GM21423 (cell line): ENCODE measurements at regions not wholly inside any gene's neighbourhood (a gene's known extent, or its start where the extent isn't known, plus 50 kb on each side); places are given as distances from the start of the nearest gene placed in this dataset.

Source experiments
- ATAC-seq: cut with Tn5 transposase; IDR thresholded peaks from one replicate; pipeline ENCODE4 v1.9.1; 2021; ENCODE audit warnings: mild to moderate bottlenecking, moderate library complexity; ENCODE audit not compliant: unreplicated experiment

DNA sequence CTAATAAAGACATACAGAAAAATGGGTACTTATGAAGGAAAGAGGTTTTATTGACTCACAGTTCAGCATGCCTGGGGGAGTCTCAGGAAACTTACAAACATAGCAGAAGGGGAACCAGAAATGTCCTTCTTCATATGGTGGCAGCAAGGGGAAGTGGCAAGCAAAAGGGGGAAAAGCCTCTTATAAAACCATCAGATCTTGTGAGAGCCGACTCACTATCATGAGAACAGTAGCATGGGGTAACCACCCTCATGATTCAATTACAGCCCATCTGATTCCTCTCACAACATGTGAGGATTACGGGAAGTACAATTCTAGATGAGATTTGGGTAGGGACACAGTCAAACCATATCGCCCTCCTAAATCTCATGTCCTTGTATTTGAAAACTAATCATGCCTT is 1305.4 kb upstream of the SORCS1 start:
- no peak for ATAC-seq

DNA sequence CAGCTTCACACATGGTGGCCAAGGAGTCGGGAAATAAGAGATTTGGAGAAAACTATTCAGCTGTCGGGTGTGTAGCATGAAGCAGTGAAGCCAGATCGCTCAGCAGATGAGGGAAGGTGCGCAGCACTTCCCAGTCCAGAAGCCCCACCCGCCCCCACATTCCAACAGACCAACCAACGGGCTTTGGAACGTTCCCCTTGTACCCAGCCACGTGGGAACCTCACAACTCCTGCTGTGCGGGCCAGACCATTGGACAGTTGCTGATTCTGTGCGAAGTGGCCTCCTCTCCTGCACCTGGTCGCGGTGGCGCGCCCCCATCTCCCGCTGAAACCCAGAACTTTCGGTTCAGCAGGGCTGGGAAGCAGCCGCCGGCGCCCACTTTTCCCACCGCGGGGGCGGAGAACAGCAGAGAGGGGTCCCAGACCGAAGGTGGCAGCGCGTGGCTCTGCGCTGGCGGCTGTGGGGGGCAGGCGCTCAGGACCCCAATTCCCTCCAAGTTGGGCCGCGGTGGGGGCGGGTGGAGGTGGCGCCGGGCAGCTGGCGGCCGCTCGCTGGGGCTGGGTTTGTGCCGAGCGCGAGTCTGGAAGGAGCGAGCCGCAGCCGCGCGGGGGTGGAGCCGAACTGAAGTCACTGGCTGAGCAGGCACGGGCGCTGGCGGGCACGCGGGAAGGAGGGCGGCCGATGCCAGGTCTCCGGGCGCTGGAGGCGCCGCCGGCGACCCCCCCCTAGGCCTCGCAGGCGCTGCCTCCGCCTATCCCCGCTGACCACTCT is 1301.5 kb upstream of the SORCS1 start:
- no peak for ATAC-seq

DNA sequence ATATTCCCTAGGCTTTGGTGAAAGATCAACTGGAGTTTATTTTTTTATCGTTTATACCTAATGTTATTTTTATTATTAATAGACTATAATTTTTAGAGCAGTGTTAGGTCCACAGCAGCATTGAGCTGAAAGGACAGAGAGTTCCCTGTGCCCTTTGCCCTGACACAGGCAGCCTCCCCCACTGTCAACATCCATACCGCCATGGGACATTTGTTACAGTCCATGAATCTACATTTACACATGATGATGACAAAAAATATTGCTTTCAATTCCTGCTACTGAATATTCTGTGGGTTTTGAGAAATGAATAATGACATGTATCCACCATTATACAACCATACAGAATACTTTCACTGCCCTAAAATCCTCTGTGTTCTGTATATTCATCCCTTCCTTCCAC is 1297.5 kb upstream of the SORCS1 start:
- no peak for ATAC-seq

DNA sequence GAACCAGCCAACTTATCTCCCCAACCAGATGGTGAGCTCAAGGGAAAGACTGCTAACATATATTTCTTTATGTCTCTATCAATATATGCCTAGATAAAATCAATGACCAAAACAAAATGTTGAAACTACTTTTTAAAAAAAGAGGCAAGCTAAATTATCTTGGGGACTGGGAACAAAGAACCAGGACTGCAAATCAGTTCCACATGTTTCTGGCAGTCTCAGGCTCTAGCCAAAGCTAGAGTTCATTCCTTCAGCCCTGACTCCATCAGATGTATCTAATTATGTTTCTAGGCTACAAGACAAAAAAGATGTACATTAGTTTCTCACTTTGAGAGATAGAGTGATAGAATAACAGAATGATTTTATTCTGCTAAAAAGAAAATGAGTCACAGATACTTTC is 1290.3 kb upstream of the SORCS1 start:
- ATAC-seq = no peak

DNA sequence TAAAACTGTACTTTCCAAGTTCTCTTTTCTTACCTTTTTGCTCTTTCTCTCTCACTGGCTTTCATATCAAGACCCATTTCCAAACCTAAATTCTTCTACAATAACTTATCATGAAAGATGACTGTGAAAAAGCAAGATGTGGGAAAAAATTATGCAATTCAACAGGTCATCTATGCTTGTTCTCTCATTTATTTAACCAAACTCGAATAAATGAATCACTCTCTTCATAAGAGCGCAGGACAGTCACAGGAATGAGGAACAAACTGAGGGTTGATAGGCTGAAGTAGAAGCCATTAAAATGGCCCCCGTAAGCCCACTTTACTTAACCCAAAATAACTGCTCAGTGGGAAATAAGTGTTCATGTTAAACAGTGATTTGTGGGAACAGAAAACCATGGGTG is 1289.7 kb upstream of the SORCS1 start:
- ATAC-seq = no peak

DNA sequence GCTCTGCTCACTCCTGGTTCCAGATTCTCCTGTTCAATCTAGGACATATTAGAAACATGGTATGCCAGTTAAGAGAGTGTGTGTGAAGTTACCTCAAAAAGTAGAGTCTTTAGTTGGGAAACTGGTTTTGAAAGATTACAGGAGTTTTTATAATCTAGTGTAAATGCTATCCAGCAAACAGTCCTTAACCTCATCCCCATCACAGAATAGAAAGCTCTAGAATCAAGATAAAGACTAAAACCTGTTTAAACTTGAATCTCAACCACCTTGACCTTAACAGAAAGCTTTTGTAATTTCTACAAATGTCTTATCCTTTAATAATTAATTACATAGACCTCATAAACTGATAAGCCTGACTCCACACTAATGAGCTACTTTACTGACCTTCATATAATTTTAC is 1288.7 kb upstream of the SORCS1 start:
- no peak for ATAC-seq

DNA sequence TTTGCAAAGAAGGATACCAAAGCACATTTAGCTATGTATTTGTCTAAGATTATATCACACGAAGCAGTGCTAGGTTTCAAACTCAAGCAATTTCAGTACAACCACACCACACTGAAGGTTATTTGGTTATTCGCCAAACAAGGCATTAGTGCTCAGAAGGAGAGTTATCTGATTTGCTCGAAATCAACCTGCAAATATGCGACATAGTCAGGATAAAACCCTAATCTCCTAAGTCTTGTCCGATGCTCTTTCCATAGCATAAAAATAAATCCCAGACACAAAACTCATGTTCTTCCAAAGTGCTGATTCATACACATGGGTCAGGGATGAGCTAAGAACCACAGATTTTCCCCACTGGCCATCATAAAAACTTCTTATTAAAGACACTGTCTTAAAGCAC is 1288.0 kb upstream of the SORCS1 start:
- no peak for ATAC-seq

DNA sequence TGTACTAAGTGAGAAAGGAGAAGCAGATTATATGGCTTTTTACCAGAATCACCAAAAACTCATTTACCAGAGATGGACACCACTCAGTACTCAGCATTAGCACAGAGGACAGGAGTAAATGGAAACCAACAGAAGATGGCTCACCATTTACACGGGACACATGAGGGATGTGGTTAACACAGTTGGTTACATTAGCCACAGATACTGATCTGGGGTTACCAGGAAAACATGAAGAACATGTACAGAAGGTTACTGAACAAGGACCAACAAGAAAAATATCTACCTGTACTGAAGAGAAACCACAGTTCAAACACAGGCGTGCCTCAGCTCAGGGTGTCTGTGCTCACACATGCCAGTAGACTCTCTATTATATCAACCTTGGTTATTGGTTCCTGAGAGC is 1285.8 kb upstream of the SORCS1 start:
- peak; percentile 53 for ATAC-seq

DNA sequence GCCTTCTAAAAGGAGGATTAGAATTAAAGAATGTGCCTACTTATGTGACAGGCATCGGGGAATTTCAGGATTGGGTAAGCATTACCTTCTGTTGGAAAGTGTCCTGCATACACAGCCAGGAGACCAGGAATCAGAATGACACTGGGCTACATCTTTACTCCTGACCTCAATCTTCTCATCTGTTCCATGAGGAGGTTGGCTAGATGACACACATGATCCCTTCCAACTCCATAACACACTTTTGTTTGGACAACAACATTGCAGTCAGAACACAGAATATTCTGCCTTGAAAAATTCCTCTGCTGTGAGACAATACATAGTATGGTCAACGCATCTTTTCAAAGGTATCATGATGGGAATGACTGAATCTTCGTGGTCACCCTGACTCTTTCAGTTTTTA is 1281.2 kb upstream of the SORCS1 start:
- no peak for ATAC-seq

DNA sequence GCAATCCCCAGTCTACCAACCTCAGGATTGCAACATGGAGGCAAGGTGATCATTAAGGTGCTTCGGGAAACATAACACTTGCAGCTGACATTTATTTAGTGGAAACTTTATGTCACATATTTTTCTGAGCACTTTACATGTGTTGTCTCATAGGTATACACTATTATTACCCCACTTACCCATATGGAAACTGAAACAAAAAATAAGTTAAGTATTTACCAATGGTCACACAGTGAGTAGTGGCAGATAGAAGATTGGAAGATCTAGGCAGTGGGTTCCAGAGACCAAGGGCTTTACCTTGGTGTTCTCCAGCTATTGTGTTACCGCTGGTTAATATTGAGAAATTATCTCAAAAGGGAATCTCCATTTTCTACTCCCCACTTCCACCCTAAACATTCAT is 1279.1 kb upstream of the SORCS1 start:
- peak; percentile 87 for ATAC-seq

DNA sequence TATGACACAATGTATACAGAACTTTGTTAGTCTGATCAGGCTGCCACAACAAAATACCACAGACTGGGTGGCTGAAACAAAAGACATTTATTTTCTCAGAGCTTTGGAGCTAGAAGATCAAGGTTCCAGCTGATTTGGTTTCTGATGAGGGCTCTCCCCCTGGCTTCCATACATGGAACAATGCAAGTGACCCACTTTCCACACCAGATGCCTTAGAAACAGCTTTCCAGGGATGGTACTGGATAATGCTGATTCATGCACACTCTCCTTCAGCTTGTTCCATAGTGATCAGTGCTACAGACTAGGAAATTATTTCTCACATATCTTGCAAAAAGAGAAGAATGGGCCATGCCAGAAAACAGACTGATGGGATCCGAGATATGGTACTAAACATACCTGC is 1274.9 kb upstream of the SORCS1 start:
- ATAC-seq = no peak

DNA sequence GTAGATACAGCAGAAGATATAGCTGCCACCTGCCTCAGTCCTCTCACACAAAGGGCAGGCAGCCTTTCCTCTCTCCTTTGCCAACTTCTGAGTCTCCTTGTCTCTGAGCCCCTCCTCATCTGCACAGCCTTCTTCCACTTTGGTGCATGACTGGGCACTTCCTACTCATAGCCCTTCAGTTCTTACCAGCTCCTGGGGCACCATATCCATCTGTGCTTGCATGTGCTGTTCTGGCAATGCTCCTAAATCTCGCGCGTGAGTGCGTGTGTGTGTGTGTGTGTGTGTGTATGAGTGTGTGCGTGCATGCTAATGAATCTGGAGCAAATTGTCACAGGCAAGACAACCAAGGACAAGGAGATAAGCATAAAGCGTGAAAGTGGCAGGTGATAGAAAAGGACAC is 1271.6 kb upstream of the SORCS1 start:
- ATAC-seq = no peak

DNA sequence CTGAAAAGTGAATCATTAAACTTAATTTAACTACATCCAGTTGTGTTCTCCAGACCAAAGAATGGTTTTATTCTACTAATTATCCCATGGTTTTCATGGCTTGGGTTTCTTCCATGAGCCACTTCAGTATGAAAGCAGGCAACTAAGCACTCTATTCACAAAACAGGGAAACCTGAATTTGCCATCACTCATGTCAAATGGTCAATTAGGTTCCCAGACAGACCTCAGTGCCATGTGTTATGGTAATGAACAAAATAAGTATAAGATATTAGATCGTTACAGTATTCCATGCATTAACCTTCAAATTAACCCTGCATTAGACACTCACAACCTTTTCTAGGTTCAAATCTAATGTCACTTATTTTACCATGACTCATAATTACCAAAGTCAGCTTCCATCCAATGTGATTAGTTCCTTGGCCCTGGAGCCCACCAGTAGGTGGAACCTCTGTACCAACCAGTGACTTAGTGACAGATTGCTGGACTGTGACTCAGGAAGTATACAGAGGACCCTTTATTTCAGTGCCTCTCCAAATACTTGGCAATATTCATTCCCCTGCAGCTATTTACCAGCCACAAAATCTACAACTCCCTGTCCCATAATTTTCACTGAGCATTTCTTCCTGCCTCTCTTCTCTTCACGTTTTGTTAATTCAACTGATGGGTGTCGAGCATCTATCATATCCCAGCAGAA is 1270.2 kb upstream of the SORCS1 start:
- no peak for ATAC-seq

DNA sequence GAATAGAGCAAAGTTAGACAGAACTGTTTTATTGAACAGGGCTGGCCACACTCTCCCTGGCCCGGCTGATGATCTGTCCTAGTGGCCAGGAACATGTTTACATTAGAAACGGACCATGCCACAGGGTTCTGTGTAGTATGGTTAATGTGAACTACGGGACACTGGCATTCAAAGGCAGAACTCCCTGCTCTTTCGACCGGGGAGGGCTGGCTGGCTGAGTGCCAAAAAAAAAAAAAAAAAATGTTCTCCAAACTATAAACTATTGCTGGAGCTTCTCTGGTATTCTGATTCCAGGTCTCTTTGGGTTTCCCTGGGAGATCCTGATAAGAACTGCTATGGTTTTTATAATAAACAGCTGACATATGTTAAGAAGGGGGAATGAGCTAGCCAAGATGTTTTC is 1262.6 kb upstream of the SORCS1 start:
- no peak for ATAC-seq

DNA sequence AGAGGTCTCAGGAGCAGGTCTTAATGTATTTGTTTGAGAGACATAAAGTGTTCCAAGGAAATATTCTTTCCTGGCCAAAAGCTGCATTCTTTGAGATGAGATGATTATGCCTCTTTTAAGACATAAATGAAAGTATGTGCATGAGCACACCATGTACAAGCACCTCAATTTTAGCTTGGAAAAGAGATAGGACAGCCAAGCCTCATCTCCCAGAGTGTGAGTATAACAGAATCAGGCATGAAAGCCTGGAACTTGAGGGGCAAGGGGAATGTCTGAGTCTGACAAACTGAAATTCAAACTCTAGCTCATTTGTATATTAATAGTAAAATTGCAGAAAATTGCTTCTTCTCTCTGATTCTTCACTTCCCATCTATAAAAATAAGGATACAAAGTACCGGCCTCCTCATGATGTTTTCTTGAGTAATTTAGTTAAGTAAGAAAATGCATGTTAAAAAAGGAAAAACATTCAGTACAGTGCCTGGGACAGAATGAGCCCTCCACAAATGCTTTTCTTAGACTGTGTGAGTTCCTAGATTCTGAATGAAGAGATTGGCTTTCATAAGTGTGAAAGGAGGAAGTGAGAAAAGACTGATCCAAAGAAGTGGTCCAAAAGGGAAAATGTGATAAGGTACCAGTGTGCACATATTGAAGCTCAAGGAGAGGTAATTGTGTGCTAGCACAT is 1260.9 kb upstream of the SORCS1 start:
- ATAC-seq = no peak

DNA sequence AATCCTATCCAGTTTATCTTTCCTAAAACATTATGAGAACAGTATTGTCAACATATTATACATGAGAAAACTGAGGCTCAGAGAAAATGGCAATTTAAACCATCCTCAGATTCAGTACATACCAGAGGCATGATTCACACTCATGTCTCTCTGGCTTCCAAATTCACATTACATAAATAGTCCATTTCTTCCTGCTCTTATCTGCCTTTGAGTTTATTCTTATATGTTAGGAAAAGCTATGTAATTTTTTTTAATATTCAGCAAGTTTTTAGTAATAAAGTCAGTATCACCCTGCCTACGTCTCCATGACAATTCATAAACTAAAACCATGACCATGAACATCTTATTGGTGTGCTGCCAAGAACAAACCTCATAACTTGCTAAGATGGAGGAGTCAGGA is 1260.2 kb upstream of the SORCS1 start:
- no peak for ATAC-seq

DNA sequence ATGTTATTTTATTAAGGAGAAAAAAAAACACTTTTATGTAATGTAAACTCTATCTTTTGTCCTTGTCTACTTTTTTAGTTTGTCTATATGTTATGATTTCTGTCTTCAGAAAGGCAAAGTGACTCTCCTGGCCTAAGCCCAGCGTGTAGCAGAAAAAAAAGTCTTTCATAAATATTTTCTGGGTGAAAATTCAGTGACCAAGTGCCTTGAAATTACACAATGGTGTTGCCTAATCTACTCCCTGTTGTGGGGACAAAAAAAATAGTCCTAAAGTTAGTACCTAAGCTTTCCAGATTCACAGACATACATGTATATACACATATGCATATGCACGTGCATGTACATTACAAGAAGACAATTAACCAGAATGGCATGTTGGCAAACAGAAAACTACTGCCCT is 1257.8 kb upstream of the SORCS1 start:
- ATAC-seq = no peak

DNA sequence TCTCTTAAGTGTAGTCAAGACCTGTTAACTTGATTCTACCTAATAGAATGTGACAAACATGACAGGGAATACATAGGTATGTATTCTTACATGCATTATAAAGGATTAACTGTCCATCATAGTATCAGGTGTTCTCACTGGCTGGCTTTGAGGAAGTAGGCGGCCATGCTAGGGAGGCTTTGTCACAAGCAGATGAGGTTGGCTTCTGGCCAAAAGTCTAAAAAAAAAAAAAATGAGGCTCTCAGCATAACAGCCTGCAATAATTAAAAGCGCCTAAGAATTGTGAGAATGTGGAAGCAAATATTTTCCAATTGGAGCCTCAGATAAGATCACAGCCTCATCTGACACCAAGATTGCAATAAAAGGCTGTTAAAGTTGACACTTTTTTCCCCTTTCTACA is 1256.8 kb upstream of the SORCS1 start:
- ATAC-seq = no peak

DNA sequence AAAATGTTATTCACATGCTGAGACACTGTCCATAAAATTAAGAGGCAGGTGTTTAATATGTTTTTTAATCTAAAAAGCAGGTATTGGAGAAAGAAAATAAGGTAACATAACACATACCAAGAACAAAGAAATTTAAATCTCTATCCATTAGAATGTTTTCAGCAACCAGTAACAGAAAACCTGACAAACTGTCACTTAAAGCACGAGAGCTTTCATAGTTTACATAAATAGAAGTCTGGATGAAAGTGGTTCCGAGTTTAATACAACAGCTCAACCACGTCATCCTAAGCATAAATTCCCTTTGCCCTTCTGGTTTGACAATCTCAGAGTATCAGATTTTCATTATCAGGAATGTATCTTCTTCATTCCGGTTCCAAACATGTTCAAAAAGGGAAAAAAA is 1249.4 kb upstream of the SORCS1 start:
- no peak for ATAC-seq

DNA sequence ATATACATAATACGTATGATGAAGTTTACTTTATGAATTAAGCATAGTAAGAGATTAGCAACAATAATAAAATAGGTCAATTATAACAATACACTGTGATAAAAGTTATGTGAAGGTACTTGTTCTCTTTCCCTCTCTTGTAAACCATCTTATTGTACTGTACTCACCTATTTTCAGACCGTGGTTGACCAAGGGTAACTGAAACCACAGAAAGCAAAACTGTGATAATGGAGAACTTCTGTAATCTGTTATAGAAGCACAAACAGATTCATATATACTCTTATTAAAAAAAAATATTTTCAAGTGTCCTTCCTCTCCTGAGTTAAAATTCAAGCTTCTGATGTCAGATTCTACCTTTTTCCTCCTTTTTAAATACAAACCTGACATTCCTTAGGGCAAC is 1247.8 kb upstream of the SORCS1 start:
- ATAC-seq = no peak

DNA sequence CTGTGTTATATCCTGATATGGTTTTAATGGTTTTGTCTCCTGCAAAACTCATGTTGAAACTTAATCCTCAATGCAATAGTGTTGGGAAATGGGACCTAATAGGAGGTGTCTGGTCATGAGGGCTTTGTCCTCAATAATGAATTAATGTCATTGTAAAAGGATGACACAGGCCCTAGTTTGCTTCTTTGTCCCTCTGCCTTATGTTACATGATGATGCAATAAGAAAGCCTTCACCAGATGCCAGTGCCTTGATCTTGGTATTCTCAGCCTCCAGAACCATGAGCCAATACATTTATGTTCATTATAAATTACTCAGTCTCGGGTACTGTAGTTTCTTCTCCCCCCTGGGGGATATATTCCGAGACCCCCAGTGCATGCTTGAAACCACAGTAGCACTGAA is 1247.4 kb upstream of the SORCS1 start:
- no peak for ATAC-seq

DNA sequence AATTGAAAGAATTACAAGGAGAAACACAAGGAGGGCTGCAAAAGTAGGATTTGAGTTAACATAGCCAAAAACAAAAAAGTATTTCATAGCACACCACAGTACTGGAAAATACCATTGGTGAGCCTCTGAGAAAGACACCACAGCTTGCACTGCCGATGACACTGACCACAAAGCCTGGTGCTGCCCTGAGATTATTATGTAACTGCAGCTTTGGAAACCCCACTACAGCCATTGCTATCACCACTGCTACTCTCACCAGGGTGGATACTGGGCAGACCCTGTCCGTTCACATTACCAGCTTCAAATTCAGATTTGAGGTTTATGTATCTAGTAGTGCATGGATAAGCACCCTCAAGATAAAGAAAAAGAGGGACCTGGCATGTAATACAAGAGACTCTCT is 1246.7 kb upstream of the SORCS1 start:
- no peak for ATAC-seq
